SU-DHL-6 (cell line): ENCODE measurements at regions not wholly inside any gene's neighbourhood (a gene's known extent, or its start where the extent isn't known, plus 50 kb on each side); places are given as distances from the start of the nearest gene placed in this dataset.

ENCODE experiments used
- H2AFZ ChIP-seq: fragments of 200-600 bp; sonication (generic); 2 replicates; pipeline ENCODE4 v1.6.1; 2014; ENCODE audit warnings: low read depth, mild to moderate bottlenecking, moderate library complexity, mixed read lengths, antibody characterized with exemption, low read length; ENCODE audit not compliant: severe bottlenecking
- H3F3A ChIP-seq: fragments of 200-600 bp; shearing (Covaris generic); 2 replicates; pipeline ENCODE4 v1.6.0; 2016; ENCODE audit warnings: antibody characterized with exemption, mild to moderate bottlenecking; ENCODE audit not compliant: insufficient read depth
- H3K27ac ChIP-seq: fragments of 200-600 bp; sonication (generic); 2 replicates; pipeline ENCODE4 v1.5.1; 2016; ENCODE audit warnings: low read depth, mild to moderate bottlenecking, low read length, moderate library complexity, mixed read lengths
- H3K27me3 ChIP-seq: fragments of 200-600 bp; sonication (generic), shearing (Covaris generic); 2 replicates; pipeline ENCODE4 v1.6.0; 2014; ENCODE audit warnings: mild to moderate bottlenecking, low read length
- H3K36me3 ChIP-seq: fragments of 200-600 bp; sonication (generic); 2 replicates; pipeline ENCODE4 v1.6.1; 2014; ENCODE audit warnings: mild to moderate bottlenecking, low read length, mixed read lengths
- H3K4me2 ChIP-seq: fragments of 300-600, 200-600 bp; shearing (Covaris generic), sonication (generic); 2 replicates; pipeline ENCODE4 v1.6.0; 2014; ENCODE audit warnings: low read length, low read depth, mild to moderate bottlenecking; ENCODE audit not compliant: poor library complexity, severe bottlenecking
- H3K4me3 ChIP-seq: fragments of 200-600 bp; sonication (generic); 2 replicates; pipeline ENCODE4 v1.5.1; 2014; ENCODE audit warnings: antibody characterized with exemption, low read length, mild to moderate bottlenecking, mixed read lengths; ENCODE audit not compliant: insufficient read depth, poor library complexity, severe bottlenecking
- H3K79me2 ChIP-seq: fragments of 200-600 bp; sonication (generic); 2 replicates; pipeline ENCODE4 v1.6.1; 2014; ENCODE audit warnings: mild to moderate bottlenecking, low read length, moderate library complexity; ENCODE audit not compliant: insufficient read depth
- H3K9ac ChIP-seq: fragments of 200-600 bp; sonication (generic); 2 replicates; pipeline ENCODE4 v1.7.0; 2014; ENCODE audit warnings: mild to moderate bottlenecking, low read length
- H3K9me2 ChIP-seq: fragments of 200-600 bp; sonication (generic); replicated peaks from 2 replicates; pipeline ENCODE4 v1.6.1; 2014; ENCODE audit warnings: low read length; ENCODE audit not compliant: insufficient read depth
- H3K9me3 ChIP-seq: fragments of 200-600 bp; sonication (generic); 2 replicates; pipeline ENCODE4 v1.6.1; 2014; ENCODE audit warnings: low read length, mixed read lengths; ENCODE audit not compliant: insufficient read depth
- H4K20me1 ChIP-seq: fragments of 200-600 bp; sonication (generic); 2 replicates; pipeline ENCODE4 v1.6.1; 2014; ENCODE audit warnings: low read depth, mild to moderate bottlenecking, antibody characterized with exemption, low read length, moderate library complexity, mixed read lengths
- EZH2phosphoT487 ChIP-seq: fragments of 200-600 bp; sonication (generic), shearing (Covaris generic); conservative IDR thresholded peaks from 2 replicates; pipeline ENCODE4 v1.6.1; 2018; ENCODE audit warnings: mild to moderate bottlenecking, antibody characterized with exemption, low read length, moderate library complexity, mixed read lengths
- TF ChIP-seq, protein P1 (sequence below): fragments of 200-600 bp; sonication (generic); IDR thresholded peaks from one replicate; pipeline ENCODE4 v1.5.1; 2017; ENCODE audit warnings: antibody characterized with exemption, mild to moderate bottlenecking, low read length, moderate library complexity; ENCODE audit not compliant: insufficient read depth, poor library complexity, severe bottlenecking

DNA sequence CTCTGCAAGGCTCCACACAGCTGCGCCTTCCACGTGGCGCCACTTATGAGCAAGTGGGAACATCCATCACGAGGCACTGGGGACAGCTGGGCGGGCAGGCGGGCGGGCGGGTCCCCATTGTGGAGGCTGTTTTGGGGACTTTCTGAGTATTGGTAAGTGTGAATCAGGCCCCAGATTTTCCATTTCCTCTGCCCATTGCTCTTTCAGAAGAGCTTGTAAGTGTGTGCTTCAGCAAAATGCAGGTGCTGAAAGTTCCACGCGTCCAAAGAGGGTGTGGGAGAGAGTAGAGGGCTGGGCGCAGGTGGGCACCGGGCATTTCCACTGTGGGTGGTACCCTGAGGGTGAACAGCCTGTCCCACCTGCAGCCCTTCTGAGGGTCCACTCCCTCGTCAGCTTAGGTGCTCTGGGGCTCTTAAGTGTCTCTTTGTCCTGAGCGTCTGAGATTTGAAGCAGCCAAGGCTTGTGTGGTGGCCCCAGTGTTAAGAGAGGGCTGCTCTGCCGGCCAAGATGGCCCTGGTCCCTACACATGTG, 177.1 kb downstream of the RPLP1 start:
- Histone ChIP-seq H3K9ac (no peak overlapping the region), H3K79me2 (no peaks in the 10 kb centered on the region), H3K4me2 (no peak overlapping the region), H3F3A (no peaks in the 10 kb centered on the region), H3K27ac (no peak overlapping the region), H4K20me1 (no peaks in the 10 kb centered on the region), H2AFZ (no peak overlapping the region), H3K4me3 (no peak overlapping the region), H3K9me3 (no peaks in the 10 kb centered on the region), H3K9me2 (no peaks in the 10 kb centered on the region), H3K36me3 (no peaks in the 10 kb centered on the region), H3K27me3 (no peaks in the 10 kb centered on the region)
- TF ChIP-seq, protein P1, sequence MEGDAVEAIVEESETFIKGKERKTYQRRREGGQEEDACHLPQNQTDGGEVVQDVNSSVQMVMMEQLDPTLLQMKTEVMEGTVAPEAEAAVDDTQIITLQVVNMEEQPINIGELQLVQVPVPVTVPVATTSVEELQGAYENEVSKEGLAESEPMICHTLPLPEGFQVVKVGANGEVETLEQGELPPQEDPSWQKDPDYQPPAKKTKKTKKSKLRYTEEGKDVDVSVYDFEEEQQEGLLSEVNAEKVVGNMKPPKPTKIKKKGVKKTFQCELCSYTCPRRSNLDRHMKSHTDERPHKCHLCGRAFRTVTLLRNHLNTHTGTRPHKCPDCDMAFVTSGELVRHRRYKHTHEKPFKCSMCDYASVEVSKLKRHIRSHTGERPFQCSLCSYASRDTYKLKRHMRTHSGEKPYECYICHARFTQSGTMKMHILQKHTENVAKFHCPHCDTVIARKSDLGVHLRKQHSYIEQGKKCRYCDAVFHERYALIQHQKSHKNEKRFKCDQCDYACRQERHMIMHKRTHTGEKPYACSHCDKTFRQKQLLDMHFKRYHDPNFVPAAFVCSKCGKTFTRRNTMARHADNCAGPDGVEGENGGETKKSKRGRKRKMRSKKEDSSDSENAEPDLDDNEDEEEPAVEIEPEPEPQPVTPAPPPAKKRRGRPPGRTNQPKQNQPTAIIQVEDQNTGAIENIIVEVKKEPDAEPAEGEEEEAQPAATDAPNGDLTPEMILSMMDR: no peak
- TF ChIP-seq EZH2phosphoT487: no peak

- Histone ChIP-seq H3K9ac (no peak overlapping the region), H3K9me3 (no peaks in the 10 kb centered on the region), H3K27ac (no peak overlapping the region), H3K27me3 (no peaks in the 10 kb centered on the region), H3F3A (no peaks in the 10 kb centered on the region), H3K36me3 (no peaks in the 10 kb centered on the region), H3K4me2 (no peak overlapping the region), H4K20me1 (no peaks in the 10 kb centered on the region), H3K9me2 (no peaks in the 10 kb centered on the region), H2AFZ (no peak overlapping the region), H3K79me2 (no peaks in the 10 kb centered on the region), H3K4me3 (no peak overlapping the region)
- TF ChIP-seq, protein P1: no peak
- TF ChIP-seq EZH2phosphoT487: no peak
Observed at GRCh38 chr15:69631005-69631404, 178.4 kb downstream of the RPLP1 start.

- TF ChIP-seq, protein P1: no peak
- no peak for TF ChIP-seq EZH2phosphoT487
- Histone ChIP-seq H3K4me2 (no peak overlapping the region), H3K4me3 (no peak overlapping the region), H3F3A (no peaks in the 10 kb centered on the region), H3K9ac (no peak overlapping the region), H3K9me2 (no peaks in the 10 kb centered on the region), H3K79me2 (no peaks in the 10 kb centered on the region), H3K27me3 (no peaks in the 10 kb centered on the region), H4K20me1 (no peaks in the 10 kb centered on the region), H3K9me3 (no peaks in the 10 kb centered on the region), H2AFZ (no peak overlapping the region), H3K27ac (no peak overlapping the region), H3K36me3 (no peaks in the 10 kb centered on the region)
Observed at GRCh38 chr15:69631978-69632377, 179.4 kb downstream of the RPLP1 start.
